GM13976 (cell line): ENCODE measurements at regions not wholly inside any gene's neighbourhood (a gene's known extent, or its start where the extent isn't known, plus 50 kb on each side); places are given as distances from the start of the nearest gene placed in this dataset.

ENCODE experiments used
- DNase-seq: peaks from one replicate; pipeline ENCODE4 v3.0.0; 2012; ENCODE audit warnings: low spot score
- CTCF ChIP-seq: IDR thresholded peaks from 2 replicates; pipeline ENCODE4 v1.5.1; 2012; ENCODE audit warnings: borderline replicate concordance, mild to moderate bottlenecking; ENCODE audit not compliant: insufficient read depth; ENCODE audit errors: extremely low read depth, missing control alignments, control extremely low read depth
- in situ Hi-C: fragments of 300-500 bp; cut with MboI; formaldehyde crosslinking; loops from one replicate; pipeline ENCODE4 v1.12.0; 2022; ENCODE audit warnings: low sequenced_read_pairs, mixed read lengths, inconsistent platforms; ENCODE audit not compliant: unreplicated experiment

GRCh38 chr18:14000884-14001283, 85.5 kb upstream of the MC2R start:
- no peak for TF ChIP-seq CTCF
- DNase-seq = no peak
- in situ Hi-C loops = no loop called here

GRCh38 chr18:13999231-13999630, 83.9 kb upstream of the MC2R start:
- no peak for TF ChIP-seq CTCF
- in situ Hi-C loops = no loop called here
- no peak for DNase-seq

GRCh38 chr18:13998571-13998970, 83.2 kb upstream of the MC2R start:
- no peak for TF ChIP-seq CTCF
- in situ Hi-C loops = no loop called here
- DNase-seq = no peak

- in situ Hi-C loops = no loop called here
Observed at GRCh38 chr18:13993730-13994129, 78.4 kb upstream of the MC2R start.

GRCh38 chr18:13992826-13993540, 77.6 kb upstream of the MC2R start:
- in situ Hi-C loops = no loop called here
- no peak for TF ChIP-seq CTCF
- no peak for DNase-seq

More at GRCh38 chr18:13993730-13994129, 78.4 kb upstream of the MC2R start:
- no peak for DNase-seq
- TF ChIP-seq CTCF = no peak

- DNase-seq = no peak
- TF ChIP-seq CTCF = no peak
- in situ Hi-C loops = no loop called here
Observed at GRCh38 chr18:13989199-13989598, 73.9 kb upstream of the MC2R start.
